Gastroesophageal sphincter (tissue), 4 donors: ENCODE measurements at regions not wholly inside any gene's neighbourhood (a gene's known extent, or its start where the extent isn't known, plus 50 kb on each side); places are given as distances from the start of the nearest gene placed in this dataset.

ENCODE experiments used
- ATAC-seq: fragments of 150-250 bp; one replicate; pipeline ENCODE4 v1.9.1; 2016; ENCODE audit warnings: mild to moderate bottlenecking, moderate library complexity
- H3K27ac ChIP-seq, 4 donors: fragments of 200-600 bp; sonication (generic) in 3 of 4; 1 replicate in 3 of 4; 2 replicates in 1 of 4; pipeline ENCODE4 v1.5.1; 2016 to 2019
- H3K27me3 ChIP-seq: fragments of 200-600 bp; sonication (generic); one replicate; pipeline ENCODE4 v1.5.1; 2019
- H3K36me3 ChIP-seq, 2 donors: fragments of 200-600 bp; sonication (generic); one replicate each; pipeline ENCODE4 v1.5.1; 2019; ENCODE audit warnings: control low read depth in 1 of 2
- H3K4me1 ChIP-seq, 3 donors: fragments of 200-600 bp; sonication (generic); 1 replicate in 2 of 3; 2 replicates in 1 of 3; pipeline ENCODE4 v1.5.1; 2016 to 2019; ENCODE audit warnings: control low read depth in 2 of 3
- H3K4me3 ChIP-seq, 2 donors: fragments of 200-600 bp; sonication (generic); one replicate each; pipeline ENCODE4 v1.5.1; 2019; ENCODE audit warnings: mild to moderate bottlenecking in 1 of 2, moderate library complexity in 1 of 2
- H3K9me3 ChIP-seq, 3 donors: fragments of 200-600 bp; sonication (generic); one replicate each; pipeline ENCODE4 v1.5.1; 2017 to 2019; ENCODE audit warnings: control low read depth in 2 of 3
- CTCF ChIP-seq, 4 experiments: fragments of 200-600 bp in 2 of 4; fragments of 450-650 bp in 2 of 4; sonication (generic) in 1 of 4; IDR thresholded peaks; one replicate each; pipeline ENCODE4 v1.5.1; 2017 to 2019; ENCODE audit warnings: antibody characterized with exemption in 4 of 4, mild to moderate bottlenecking in 2 of 4, moderate library complexity in 2 of 4
- EP300 ChIP-seq: sonication (generic); formaldehyde crosslinking; IDR thresholded peaks from one replicate; pipeline ENCODE4 v1.6.1; 2017; ENCODE audit warnings: antibody characterized with exemption, mild to moderate bottlenecking
- POLR2A ChIP-seq, 2 donors: fragments of 450-650 bp; IDR thresholded peaks; one replicate each; pipeline ENCODE4 v1.6.1; 2017; ENCODE audit warnings: antibody characterized with exemption in 2 of 2, mild to moderate bottlenecking in 2 of 2, moderate library complexity in 1 of 2
- POLR2AphosphoS5 ChIP-seq: sonication (generic); formaldehyde crosslinking; IDR thresholded peaks from one replicate; pipeline ENCODE4 v1.6.1; 2017; ENCODE audit warnings: antibody characterized with exemption
- WGBS, 2 donors: methylation state at CpG; one replicate each; pipeline ENCODE4 v1.1.5; 2018; ENCODE audit warnings: low coverage in 1 of 2; 5-methylcytosine and 5-hydroxymethylcytosine counted together

GRCh38 chrX:9329056-9329455 is 135.8 kb upstream of the TBL1X start:
- no peak overlapping the region for H3K4me3 ChIP-seq
- H3K27ac ChIP-seq, result no peak overlapping the region
- no peaks in the 10 kb centered on the region for H3K9me3 ChIP-seq
- no peak for ATAC-seq
- WGBS, 2 donors, result 80 to 86% methylated on average over 1 to 3 of the region's 5 CpGs
- H3K36me3 ChIP-seq, result no peaks in the 10 kb centered on the region
- no peaks in the 10 kb centered on the region for H3K27me3 ChIP-seq
- TF ChIP-seq CTCF (IDR thresholded peaks at IDR 0.05), result no peak
- no peak for TF ChIP-seq POLR2A (IDR thresholded peaks at IDR 0.05)
- no peak for TF ChIP-seq POLR2AphosphoS5
- TF ChIP-seq EP300, result no peak
- H3K4me1 ChIP-seq, result no peaks in the 10 kb centered on the region

- ATAC-seq, result no peak
- Histone ChIP-seq H3K4me3 (no peak overlapping the region), H3K27ac (no peak overlapping the region), H3K36me3 (no peaks in the 10 kb centered on the region), H3K4me1 (no peaks in the 10 kb centered on the region), H3K27me3 (no peaks in the 10 kb centered on the region), H3K9me3 (no peaks in the 10 kb centered on the region)
- no peak for TF ChIP-seq POLR2A (IDR thresholded peaks at IDR 0.05)
- no peak for TF ChIP-seq CTCF (IDR thresholded peaks at IDR 0.05)
- no peak for TF ChIP-seq POLR2AphosphoS5
- TF ChIP-seq EP300, result no peak
- WGBS, 2 donors, result 79 to 85% methylated on average over 4 to 8 of the region's 8 CpGs
Measured at GRCh38 chrX:9330249-9330982, 134.4 kb upstream of the TBL1X start.

- no peak for TF ChIP-seq POLR2AphosphoS5
- TF ChIP-seq CTCF (IDR thresholded peaks at IDR 0.05), result no peak
- no peak for TF ChIP-seq POLR2A (IDR thresholded peaks at IDR 0.05)
- no peak for TF ChIP-seq EP300
- peaks cover 0 to 10% (median 0%) of the 10 kb centered on the region in 3 donors for H3K4me1 ChIP-seq
- H3K9me3 ChIP-seq, result no peaks in the 10 kb centered on the region
- no peak overlapping the region for H3K4me3 ChIP-seq
- H3K27me3 ChIP-seq, result no peaks in the 10 kb centered on the region
- H3K36me3 ChIP-seq, result no peaks in the 10 kb centered on the region
- ATAC-seq, result no peak
- 71 to 85% methylated on average over 8 to 10 of the region's 11 CpGs for WGBS, 2 donors
- H3K27ac ChIP-seq, result no peak overlapping the region
Measured at GRCh38 chrX:9333873-9334560, 130.8 kb upstream of the TBL1X start.

GRCh38 chrX:9335251-9335650 is 129.6 kb upstream of the TBL1X start:
- no peak for TF ChIP-seq POLR2AphosphoS5
- TF ChIP-seq POLR2A (IDR thresholded peaks at IDR 0.05), result no peak
- no peak for TF ChIP-seq EP300
- no peak for TF ChIP-seq CTCF (IDR thresholded peaks at IDR 0.05)
- Histone ChIP-seq H3K27me3 (no peaks in the 10 kb centered on the region), H3K4me3 (no peak overlapping the region), H3K36me3 (no peaks in the 10 kb centered on the region), H3K27ac (no peak overlapping the region), H3K4me1 (peaks cover 0 to 18% (median 0%) of the 10 kb centered on the region in 3 donors), H3K9me3 (no peaks in the 10 kb centered on the region)
- ATAC-seq, result no peak
- WGBS, 2 donors, result 80 to 90% methylated on average over 6 of the region's 6 CpGs

- Histone ChIP-seq H3K4me1 (peaks cover 2 to 30% (median 5%) of the 10 kb centered on the region in 3 donors), H3K36me3 (no peaks in the 10 kb centered on the region), H3K9me3 (no peaks in the 10 kb centered on the region), H3K27ac (no peak overlapping the region), H3K4me3 (no peak overlapping the region), H3K27me3 (no peaks in the 10 kb centered on the region)
- no peak for ATAC-seq
- WGBS, 2 donors, result 72 to 81% methylated on average over 2 to 4 of the region's 8 CpGs
- no peak for TF ChIP-seq POLR2AphosphoS5
- TF ChIP-seq EP300, result no peak
- no peak for TF ChIP-seq CTCF (IDR thresholded peaks at IDR 0.05)
- no peak for TF ChIP-seq POLR2A (IDR thresholded peaks at IDR 0.05)
Measured at GRCh38 chrX:9336456-9336855, 128.4 kb upstream of the TBL1X start.
